ENCODE measurements at regions not wholly inside any gene's neighbourhood (a gene's known extent, or its start where the extent isn't known, plus 50 kb on each side); places are given as distances from the start of the nearest gene placed in this dataset.

DNA sequence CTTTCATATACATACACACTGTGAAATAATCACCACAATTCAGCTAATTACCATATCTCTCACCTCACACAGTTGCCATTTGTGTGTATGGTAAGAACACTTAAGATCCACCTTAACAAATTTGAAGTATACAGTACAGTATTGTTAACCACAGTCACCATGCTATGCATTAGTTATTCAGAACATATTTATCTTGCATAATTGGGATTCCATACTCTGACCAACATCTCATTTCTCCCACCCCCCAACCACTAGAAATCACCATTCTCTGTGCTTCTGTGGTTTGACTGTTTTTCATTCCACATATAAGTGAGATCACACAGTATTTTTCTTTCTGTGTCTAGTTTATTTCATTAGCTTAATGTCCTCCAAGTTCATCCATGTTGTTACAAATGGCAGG lies 247.7 kb upstream of the CTNNB1 start:
- no TSS peak for BruUV-seq (replicated peaks)
- CTCF ChIA-PET: no interaction called here
- Mint-ChIP-seq H3K27me3 (ENCODE audit: unreplicated experiment) (no peaks in the 10 kb centered on the region), H3K9me3 (ENCODE audit: low read depth, unreplicated experiment) (peaks cover 11% of the 10 kb centered on the region), H3K4me1 (ENCODE audit: low read depth, unreplicated experiment) (no peaks in the 10 kb centered on the region), H3K27ac (ENCODE audit: unreplicated experiment) (no peak overlapping the region), H3K4me3 (ENCODE audit: low read depth, unreplicated experiment) (no peak overlapping the region), H3K36me3 (ENCODE audit: insufficient read depth, unreplicated experiment) (no peaks in the 10 kb centered on the region)
- no peak for DNase-seq
- TF ChIP-seq, protein P1, sequence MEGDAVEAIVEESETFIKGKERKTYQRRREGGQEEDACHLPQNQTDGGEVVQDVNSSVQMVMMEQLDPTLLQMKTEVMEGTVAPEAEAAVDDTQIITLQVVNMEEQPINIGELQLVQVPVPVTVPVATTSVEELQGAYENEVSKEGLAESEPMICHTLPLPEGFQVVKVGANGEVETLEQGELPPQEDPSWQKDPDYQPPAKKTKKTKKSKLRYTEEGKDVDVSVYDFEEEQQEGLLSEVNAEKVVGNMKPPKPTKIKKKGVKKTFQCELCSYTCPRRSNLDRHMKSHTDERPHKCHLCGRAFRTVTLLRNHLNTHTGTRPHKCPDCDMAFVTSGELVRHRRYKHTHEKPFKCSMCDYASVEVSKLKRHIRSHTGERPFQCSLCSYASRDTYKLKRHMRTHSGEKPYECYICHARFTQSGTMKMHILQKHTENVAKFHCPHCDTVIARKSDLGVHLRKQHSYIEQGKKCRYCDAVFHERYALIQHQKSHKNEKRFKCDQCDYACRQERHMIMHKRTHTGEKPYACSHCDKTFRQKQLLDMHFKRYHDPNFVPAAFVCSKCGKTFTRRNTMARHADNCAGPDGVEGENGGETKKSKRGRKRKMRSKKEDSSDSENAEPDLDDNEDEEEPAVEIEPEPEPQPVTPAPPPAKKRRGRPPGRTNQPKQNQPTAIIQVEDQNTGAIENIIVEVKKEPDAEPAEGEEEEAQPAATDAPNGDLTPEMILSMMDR (IDR thresholded peaks at IDR 0.05; ENCODE audit: unreplicated experiment): no peak
- intact Hi-C loops (cut with micrococcal nuclease; ENCODE audit: unreplicated experiment): no loop called here

DNA sequence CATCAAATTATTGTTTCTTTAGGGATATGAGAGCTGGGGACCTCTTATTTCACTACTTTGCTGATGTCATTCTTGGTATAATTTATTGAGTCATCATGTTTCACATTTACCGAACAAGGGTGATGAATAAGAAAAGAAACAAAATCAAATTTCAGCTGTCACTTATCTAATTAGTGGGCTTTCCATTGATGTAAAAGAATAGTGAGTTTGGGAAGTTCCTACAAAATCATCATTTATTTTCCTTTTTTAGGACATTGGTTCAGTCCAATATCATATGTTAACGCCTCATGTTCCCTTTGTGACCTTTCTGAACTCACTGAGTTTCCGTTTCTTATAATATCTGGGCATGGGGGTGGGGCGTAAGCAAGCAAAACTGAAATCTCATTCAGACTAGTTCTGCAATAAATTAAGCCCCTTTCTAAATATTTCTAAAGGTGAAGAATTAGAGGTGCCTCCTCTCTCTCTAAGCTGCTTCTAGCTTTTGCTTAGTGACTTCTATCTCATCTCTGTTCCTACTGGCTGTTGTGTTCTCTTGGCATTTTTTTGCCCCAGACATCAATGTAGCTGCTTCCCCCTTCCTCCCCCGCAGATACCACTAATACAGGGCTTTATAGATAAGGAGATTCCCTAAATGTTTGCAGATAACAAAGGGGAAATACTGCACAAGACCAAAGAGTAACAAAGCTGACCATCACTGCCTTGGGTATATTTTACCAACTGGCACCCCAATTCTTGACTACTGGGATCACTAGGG lies 238.0 kb upstream of the CTNNB1 start:
- intact Hi-C loops (cut with micrococcal nuclease; ENCODE audit: unreplicated experiment): no loop called here
- CTCF ChIA-PET: no interaction called here
- TF ChIP-seq, protein P1 (IDR thresholded peaks at IDR 0.05; ENCODE audit: unreplicated experiment): no peak
- H3K4me1 Mint-ChIP-seq (ENCODE audit: low read depth, unreplicated experiment): no peaks in the 10 kb centered on the region
- no peaks in the 10 kb centered on the region for H3K27me3 Mint-ChIP-seq (ENCODE audit: unreplicated experiment)
- peaks cover 5% of the 10 kb centered on the region for H3K9me3 Mint-ChIP-seq (ENCODE audit: low read depth, unreplicated experiment)
- no peak overlapping the region for H3K27ac Mint-ChIP-seq (ENCODE audit: unreplicated experiment)
- BruUV-seq (replicated peaks): no TSS peak
- no peak for DNase-seq
- no peaks in the 10 kb centered on the region for H3K36me3 Mint-ChIP-seq (ENCODE audit: insufficient read depth, unreplicated experiment)
- no peak overlapping the region for H3K4me3 Mint-ChIP-seq (ENCODE audit: low read depth, unreplicated experiment)

DNA sequence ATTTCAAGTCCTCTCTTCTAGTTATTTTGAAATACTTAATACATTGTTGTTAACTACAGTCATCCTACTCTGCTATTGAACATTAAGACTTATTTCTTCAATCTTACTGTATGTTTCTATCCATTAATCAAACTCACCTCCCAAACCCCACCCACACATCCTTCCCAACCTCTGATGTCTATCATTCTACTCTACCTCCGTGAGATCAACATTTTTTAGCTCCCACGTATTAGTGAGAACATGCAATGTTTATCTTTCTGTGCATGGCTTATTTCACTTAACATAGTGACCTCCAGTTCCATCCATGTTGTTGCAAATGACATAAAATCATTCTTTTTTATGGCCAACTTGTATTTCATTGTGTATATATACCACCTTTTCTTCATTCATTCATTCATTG lies 236.6 kb upstream of the CTNNB1 start:
- no peaks in the 10 kb centered on the region for H3K27me3 Mint-ChIP-seq (ENCODE audit: unreplicated experiment)
- peaks cover 5% of the 10 kb centered on the region for H3K9me3 Mint-ChIP-seq (ENCODE audit: low read depth, unreplicated experiment)
- no peak overlapping the region for H3K4me3 Mint-ChIP-seq (ENCODE audit: low read depth, unreplicated experiment)
- DNase-seq: no peak
- CTCF ChIA-PET: no interaction called here
- no peaks in the 10 kb centered on the region for H3K36me3 Mint-ChIP-seq (ENCODE audit: insufficient read depth, unreplicated experiment)
- H3K27ac Mint-ChIP-seq (ENCODE audit: unreplicated experiment): no peak overlapping the region
- intact Hi-C loops (cut with micrococcal nuclease; ENCODE audit: unreplicated experiment): no loop called here
- H3K4me1 Mint-ChIP-seq (ENCODE audit: low read depth, unreplicated experiment): no peaks in the 10 kb centered on the region
- no TSS peak for BruUV-seq (replicated peaks)
- TF ChIP-seq, protein P1 (IDR thresholded peaks at IDR 0.05; ENCODE audit: unreplicated experiment): no peak

DNA sequence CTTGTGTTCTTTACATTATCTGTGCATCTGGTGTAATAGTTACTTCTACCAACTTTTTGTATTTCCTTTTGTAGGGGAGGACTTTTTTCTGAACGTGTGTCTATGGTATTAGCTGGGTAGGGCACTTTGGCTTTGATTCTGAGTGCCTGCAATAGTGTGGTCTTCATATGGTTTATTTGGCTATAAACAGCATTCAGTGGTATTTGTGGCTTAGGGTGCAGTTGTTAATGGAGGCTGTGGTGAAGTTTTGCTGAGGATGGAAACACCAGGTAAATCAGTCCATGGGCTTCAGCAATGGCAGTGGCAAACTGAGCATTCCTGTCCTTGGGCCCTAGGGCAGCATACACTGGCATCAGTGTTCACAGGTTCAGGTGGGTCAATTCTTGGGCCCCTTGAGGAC lies 230.6 kb upstream of the CTNNB1 start:
- Mint-ChIP-seq H3K4me1 (ENCODE audit: low read depth, unreplicated experiment) (peaks cover 19% of the 10 kb centered on the region), H3K27ac (ENCODE audit: unreplicated experiment) (no peak overlapping the region), H3K9me3 (ENCODE audit: low read depth, unreplicated experiment) (no peaks in the 10 kb centered on the region), H3K36me3 (ENCODE audit: insufficient read depth, unreplicated experiment) (peaks cover 9% of the 10 kb centered on the region), H3K27me3 (ENCODE audit: unreplicated experiment) (no peaks in the 10 kb centered on the region), H3K4me3 (ENCODE audit: low read depth, unreplicated experiment) (no peak overlapping the region)
- DNase-seq: no peak
- TF ChIP-seq, protein P1 (IDR thresholded peaks at IDR 0.05; ENCODE audit: unreplicated experiment): no peak
- CTCF ChIA-PET: interaction anchor here (0.6 kb wide), 1 partner anchor 57 kb away, joined by 3 read pairs; no protein-coding TSS in a partner anchor
- BruUV-seq (replicated peaks): no TSS peak
- intact Hi-C loops (cut with micrococcal nuclease; ENCODE audit: unreplicated experiment): no loop called here

All from Calu3 (cell line).